HEK293 (cell line): ENCODE measurements at regions not wholly inside any gene's neighbourhood (a gene's known extent, or its start where the extent isn't known, plus 50 kb on each side); places are given as distances from the start of the nearest gene placed in this dataset.

Experiments
- CTCF ChIA-PET: fragments of 350-600 bp; formaldehyde crosslinking; extraction: SDS; loops from one replicate; lab custom pipeline; 2021; ENCODE audit warnings: antibody characterized with exemption; lab: Yijun Ruan, JAX
- POLR2A ChIA-PET: fragments of 300-600 bp; formaldehyde crosslinking; extraction: SDS; loops from one replicate; lab custom pipeline; 2020; ENCODE audit warnings: antibody characterized with exemption, inconsistent platforms; lab: Yijun Ruan, JAX
- H3K27ac ChIP-seq: fragments of 200-500 bp; sonication (Bioruptor generic); 2 replicates; pipeline ENCODE4 v1.5.1; 2014; ENCODE audit warnings: low read depth, low read length, control low read depth, inconsistent platforms; ENCODE audit errors: extremely low read depth
- H3K36me3 ChIP-seq, 2 experiments: fragments of 200-500 bp in 1 of 2; sonication (Bioruptor generic) in 1 of 2; 1 replicate in 1 of 2; 2 replicates in 1 of 2; pipeline ENCODE4 v1.5.1; 2014 to 2017; ENCODE audit warnings: inconsistent platforms in 2 of 2, low read length in 2 of 2; ENCODE audit not compliant: control insufficient read depth in 2 of 2, insufficient read depth in 1 of 2
- H3K4me1 ChIP-seq: fragments of 200-500 bp; sonication (Bioruptor generic); 2 replicates; pipeline ENCODE4 v1.5.1; 2014; ENCODE audit warnings: mild to moderate bottlenecking, low read length, inconsistent platforms; ENCODE audit not compliant: control insufficient read depth, insufficient read depth
- H3K4me3 ChIP-seq: 2 replicates; pipeline ENCODE4 v1.5.1; 2011; ENCODE audit warnings: low read depth, mild to moderate bottlenecking, control low read depth, low read length, moderate library complexity
- H3K9me3 ChIP-seq: fragments of 200-500 bp; sonication (Bioruptor generic); 2 replicates; pipeline ENCODE4 v1.5.1; 2014; ENCODE audit warnings: low read depth, low read length, inconsistent platforms; ENCODE audit not compliant: control insufficient read depth, insufficient read depth
- BCL11A ChIP-seq: fragments of 450-650 bp; formaldehyde crosslinking; IDR thresholded peaks from 2 replicates; pipeline ENCODE4 v1.5.1; 2016; ENCODE audit warnings: low read depth, missing biosample characterization, missing genetic modification characterization
- CTCF ChIP-seq: fragments of 450-650 bp; formaldehyde crosslinking; IDR thresholded peaks from 2 replicates; pipeline ENCODE4 v1.5.1; 2016; ENCODE audit warnings: missing biosample characterization, missing genetic modification characterization
- HOXD13 ChIP-seq: sonication (generic); formaldehyde crosslinking; IDR thresholded peaks from 2 replicates; pipeline ENCODE4 v1.8.0; 2022; ENCODE audit warnings: missing genetic modification reagents, borderline replicate concordance
- IKZF3 ChIP-seq: fragments of 450-650 bp; IDR thresholded peaks from 2 replicates; pipeline ENCODE4 v1.5.0; 2018; ENCODE audit warnings: missing biosample characterization, mild to moderate bottlenecking, missing genetic modification characterization, moderate library complexity
- KLF16 ChIP-seq: fragments of 450-650 bp; formaldehyde crosslinking; IDR thresholded peaks from 2 replicates; pipeline ENCODE4 v1.5.1; 2017; ENCODE audit warnings: missing biosample characterization, missing genetic modification characterization
- MYNN ChIP-seq: fragments of 450-650 bp; formaldehyde crosslinking; IDR thresholded peaks from 2 replicates; pipeline ENCODE4 v1.5.1; 2016; ENCODE audit warnings: missing biosample characterization, missing genetic modification characterization, borderline replicate concordance
- WT1 ChIP-seq: fragments of 450-650 bp; formaldehyde crosslinking; IDR thresholded peaks from 2 replicates; pipeline ENCODE4 v1.5.1; 2016; ENCODE audit warnings: missing biosample characterization, missing genetic modification characterization
- ZNF157 ChIP-seq: fragments of 450-650 bp; formaldehyde crosslinking; IDR thresholded peaks from 2 replicates; pipeline ENCODE4 v1.5.1; 2016; ENCODE audit warnings: missing biosample characterization, missing genetic modification characterization
- ZNF18 ChIP-seq: fragments of 450-650 bp; formaldehyde crosslinking; IDR thresholded peaks from 2 replicates; pipeline ENCODE4 v1.5.1; 2016; ENCODE audit warnings: missing biosample characterization, missing genetic modification characterization
- ZNF184 ChIP-seq: fragments of 450-650 bp; IDR thresholded peaks from 2 replicates; pipeline ENCODE4 v1.5.1; 2018; ENCODE audit warnings: missing biosample characterization, mild to moderate bottlenecking, missing genetic modification characterization
- ZNF37A ChIP-seq: fragments of 450-650 bp; IDR thresholded peaks from 2 replicates; pipeline ENCODE4 v1.5.1; 2018; ENCODE audit warnings: missing biosample characterization, missing genetic modification characterization
- ZNF510 ChIP-seq: fragments of 450-650 bp; formaldehyde crosslinking; IDR thresholded peaks from 2 replicates; pipeline ENCODE4 v1.5.1; 2018; ENCODE audit warnings: mild to moderate bottlenecking, missing genetic modification characterization, missing biosample characterization; ENCODE audit not compliant: insufficient replicate concordance
- ZNF518A ChIP-seq: fragments of 450-650 bp; formaldehyde crosslinking; conservative IDR thresholded peaks from 2 replicates; pipeline ENCODE4 v1.5.1; 2016; ENCODE audit warnings: low read depth, missing biosample characterization, missing genetic modification characterization
- ZNF549 ChIP-seq: fragments of 450-650 bp; IDR thresholded peaks from 2 replicates; pipeline ENCODE4 v1.5.1; 2018; ENCODE audit warnings: missing biosample characterization, missing genetic modification characterization, mild to moderate bottlenecking, inconsistent platforms, moderate library complexity
- ZNF654 ChIP-seq: fragments of 450-650 bp; formaldehyde crosslinking; IDR thresholded peaks from 2 replicates; pipeline ENCODE4 v1.5.1; 2016; ENCODE audit warnings: low read depth, missing biosample characterization, missing genetic modification characterization
- ZNF658 ChIP-seq: fragments of 450-650 bp; formaldehyde crosslinking; IDR thresholded peaks from 2 replicates; pipeline ENCODE4; 2016; ENCODE audit warnings: missing biosample characterization, missing genetic modification characterization
- ZNF677 ChIP-seq: fragments of 450-650 bp; IDR thresholded peaks from 2 replicates; pipeline ENCODE4 v1.5.0; 2018; ENCODE audit warnings: missing biosample characterization, mild to moderate bottlenecking, missing genetic modification characterization, moderate library complexity
- ZNF707 ChIP-seq: fragments of 450-650 bp; formaldehyde crosslinking; IDR thresholded peaks from 2 replicates; pipeline ENCODE4 v1.5.1; 2016; ENCODE audit warnings: missing biosample characterization, missing genetic modification characterization
- ZNF76 ChIP-seq: fragments of 450-650 bp; formaldehyde crosslinking; IDR thresholded peaks from 2 replicates; pipeline ENCODE4; 2016; ENCODE audit warnings: low read depth, missing biosample characterization, missing genetic modification characterization, borderline replicate concordance
- ZNF777 ChIP-seq: fragments of 450-650 bp; formaldehyde crosslinking; IDR thresholded peaks from 2 replicates; pipeline ENCODE4 v1.5.1; 2017; ENCODE audit warnings: missing biosample characterization, missing genetic modification characterization, borderline replicate concordance
- ZNF843 ChIP-seq: fragments of 450-650 bp; formaldehyde crosslinking; IDR thresholded peaks from 2 replicates; pipeline ENCODE4 v1.5.1; 2016; ENCODE audit warnings: missing biosample characterization, missing genetic modification characterization
- TF ChIP-seq, protein P1 (sequence below): fragments of 450-650 bp; formaldehyde crosslinking; IDR thresholded peaks from 2 replicates; pipeline ENCODE4 v1.5.1; 2016; ENCODE audit warnings: missing biosample characterization, missing genetic modification characterization

GRCh38 chr21:28703861-28704260 lies 288.8 kb downstream of the LTN1 start:
- Histone ChIP-seq H3K9me3 (no peaks in the 10 kb centered on the region), H3K27ac (no peak overlapping the region), H3K4me1 (no peaks in the 10 kb centered on the region), H3K4me3 (no peak overlapping the region), H3K36me3 (no peaks in the 10 kb centered on the region)
- CTCF ChIA-PET, result interaction anchor here (1.2 kb wide), 1 partner anchor 42 kb away, joined by 4 read pairs; no protein-coding TSS in a partner anchor
- TF ChIP-seq CTCF, result no peak
- no peak for TF ChIP-seq MYNN (tag by site-specific recombination)
- POLR2A ChIA-PET, result interaction anchor here (0.6 kb wide), 1 partner anchor 281 kb away, joined by 9 read pairs; no protein-coding TSS in a partner anchor

GRCh38 chr21:28699596-28700259 lies 292.9 kb downstream of the LTN1 start:
- Histone ChIP-seq H3K4me3 (no peak overlapping the region), H3K9me3 (no peaks in the 10 kb centered on the region), H3K36me3 (no peaks in the 10 kb centered on the region), H3K27ac (no peak overlapping the region), H3K4me1 (no peaks in the 10 kb centered on the region)
- no peak for TF ChIP-seq ZNF843 (tag by site-specific recombination)
- CTCF ChIA-PET, result interaction anchor here (0.7 to 2.6 kb wide), 2 partner anchors 46 to 1738 kb away, joined by 3 to 12 read pairs; no protein-coding TSS in a partner anchor
- POLR2A ChIA-PET, result no interaction called here

- ChIA-PET CTCF (no interaction called here), POLR2A (no interaction called here)
- no peak overlapping the region for H3K27ac ChIP-seq
- no peaks in the 10 kb centered on the region for H3K4me1 ChIP-seq
- no peaks in the 10 kb centered on the region for H3K9me3 ChIP-seq
- no peak overlapping the region for H3K4me3 ChIP-seq
- TF ChIP-seq, protein P1, sequence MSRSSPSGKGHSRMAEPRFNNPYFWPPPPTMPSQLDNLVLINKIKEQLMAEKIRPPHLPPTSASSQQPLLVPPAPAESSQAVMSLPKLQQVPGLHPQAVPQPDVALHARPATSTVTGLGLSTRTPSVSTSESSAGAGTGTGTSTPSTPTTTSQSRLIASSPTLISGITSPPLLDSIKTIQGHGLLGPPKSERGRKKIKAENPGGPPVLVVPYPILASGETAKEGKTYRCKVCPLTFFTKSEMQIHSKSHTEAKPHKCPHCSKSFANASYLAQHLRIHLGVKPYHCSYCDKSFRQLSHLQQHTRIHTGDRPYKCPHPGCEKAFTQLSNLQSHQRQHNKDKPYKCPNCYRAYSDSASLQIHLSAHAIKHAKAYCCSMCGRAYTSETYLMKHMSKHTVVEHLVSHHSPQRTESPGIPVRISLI (tag by site-specific recombination), result no peak
- TF ChIP-seq ZNF707 (no peak), ZNF18 (tag by site-specific recombination) (no peak), WT1 (tag by site-specific recombination) (no peak), ZNF37A (tag by site-specific recombination) (no peak), ZNF677 (no peak), ZNF658 (tag by site-specific recombination) (no peak), KLF16 (no peak), HOXD13 (CRISPR knock-in tag) (no peak), ZNF549 (no peak), ZNF518A (tag by site-specific recombination) (no peak), ZNF777 (tag by site-specific recombination) (no peak), ZNF184 (tag by site-specific recombination) (no peak), ZNF157 (no peak), ZNF510 (no peak), BCL11A (tag by site-specific recombination) (no peak), ZNF654 (no peak), IKZF3 (tag by site-specific recombination) (no peak), ZNF76 (tag by site-specific recombination) (no peak)
- no peaks in the 10 kb centered on the region for H3K36me3 ChIP-seq
Measured at GRCh38 chr21:28699186-28699585, 293.5 kb downstream of the LTN1 start.
